ENCODE measurements at regions not wholly inside any gene's neighbourhood (a gene's known extent, or its start where the extent isn't known, plus 50 kb on each side); places are given as distances from the start of the nearest gene placed in this dataset.

DNA sequence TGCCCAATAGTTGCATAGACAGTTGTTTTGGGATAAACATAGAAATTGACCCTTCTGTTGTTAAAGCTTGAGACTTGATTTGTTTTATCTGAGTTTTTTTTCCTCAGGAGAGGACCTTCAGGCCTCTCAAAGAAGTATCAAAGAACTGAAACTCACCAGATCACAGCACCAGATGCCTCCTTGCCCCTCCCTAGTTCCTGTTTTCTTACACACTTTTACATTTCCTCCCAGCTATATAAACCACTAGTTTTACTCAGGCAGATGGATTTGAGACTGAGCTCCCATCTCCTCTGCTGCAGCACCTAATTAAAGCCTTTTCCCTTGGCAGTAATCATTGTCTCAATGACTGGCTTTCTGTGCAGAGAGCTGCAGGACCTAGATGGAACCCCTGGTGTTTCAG is 150.6 kb upstream of the NRG3 start:
- no peak overlapping the region for H3K27ac ChIP-seq (ENCODE audit: extremely low read length, insufficient read depth, low read length)
- DNase-seq (ENCODE audit: low spot score): no peak
- no peaks in the 10 kb centered on the region for H3K27me3 ChIP-seq (ENCODE audit: control insufficient read depth in 1 of 2, insufficient read depth in 2 of 2, low read length in 2 of 2)
- H2AFZ ChIP-seq (ENCODE audit: low read length): no peak overlapping the region
- H3K4me3 ChIP-seq (replicated peaks in 1 of 3; ENCODE audit: insufficient read depth in 1 of 3, low read depth in 2 of 3, low read length in 3 of 3): no peak overlapping the region
- ATAC-seq: no peak
- peaks cover 80% of the 10 kb centered on the region for H3K9me3 ChIP-seq (ENCODE audit: low read length)
- H3K79me2 ChIP-seq (ENCODE audit: insufficient read depth, low read length): no peaks in the 10 kb centered on the region
- no peaks in the 10 kb centered on the region for H3K4me1 ChIP-seq (ENCODE audit: insufficient read depth, low read length)
- TF ChIP-seq, protein P1, sequence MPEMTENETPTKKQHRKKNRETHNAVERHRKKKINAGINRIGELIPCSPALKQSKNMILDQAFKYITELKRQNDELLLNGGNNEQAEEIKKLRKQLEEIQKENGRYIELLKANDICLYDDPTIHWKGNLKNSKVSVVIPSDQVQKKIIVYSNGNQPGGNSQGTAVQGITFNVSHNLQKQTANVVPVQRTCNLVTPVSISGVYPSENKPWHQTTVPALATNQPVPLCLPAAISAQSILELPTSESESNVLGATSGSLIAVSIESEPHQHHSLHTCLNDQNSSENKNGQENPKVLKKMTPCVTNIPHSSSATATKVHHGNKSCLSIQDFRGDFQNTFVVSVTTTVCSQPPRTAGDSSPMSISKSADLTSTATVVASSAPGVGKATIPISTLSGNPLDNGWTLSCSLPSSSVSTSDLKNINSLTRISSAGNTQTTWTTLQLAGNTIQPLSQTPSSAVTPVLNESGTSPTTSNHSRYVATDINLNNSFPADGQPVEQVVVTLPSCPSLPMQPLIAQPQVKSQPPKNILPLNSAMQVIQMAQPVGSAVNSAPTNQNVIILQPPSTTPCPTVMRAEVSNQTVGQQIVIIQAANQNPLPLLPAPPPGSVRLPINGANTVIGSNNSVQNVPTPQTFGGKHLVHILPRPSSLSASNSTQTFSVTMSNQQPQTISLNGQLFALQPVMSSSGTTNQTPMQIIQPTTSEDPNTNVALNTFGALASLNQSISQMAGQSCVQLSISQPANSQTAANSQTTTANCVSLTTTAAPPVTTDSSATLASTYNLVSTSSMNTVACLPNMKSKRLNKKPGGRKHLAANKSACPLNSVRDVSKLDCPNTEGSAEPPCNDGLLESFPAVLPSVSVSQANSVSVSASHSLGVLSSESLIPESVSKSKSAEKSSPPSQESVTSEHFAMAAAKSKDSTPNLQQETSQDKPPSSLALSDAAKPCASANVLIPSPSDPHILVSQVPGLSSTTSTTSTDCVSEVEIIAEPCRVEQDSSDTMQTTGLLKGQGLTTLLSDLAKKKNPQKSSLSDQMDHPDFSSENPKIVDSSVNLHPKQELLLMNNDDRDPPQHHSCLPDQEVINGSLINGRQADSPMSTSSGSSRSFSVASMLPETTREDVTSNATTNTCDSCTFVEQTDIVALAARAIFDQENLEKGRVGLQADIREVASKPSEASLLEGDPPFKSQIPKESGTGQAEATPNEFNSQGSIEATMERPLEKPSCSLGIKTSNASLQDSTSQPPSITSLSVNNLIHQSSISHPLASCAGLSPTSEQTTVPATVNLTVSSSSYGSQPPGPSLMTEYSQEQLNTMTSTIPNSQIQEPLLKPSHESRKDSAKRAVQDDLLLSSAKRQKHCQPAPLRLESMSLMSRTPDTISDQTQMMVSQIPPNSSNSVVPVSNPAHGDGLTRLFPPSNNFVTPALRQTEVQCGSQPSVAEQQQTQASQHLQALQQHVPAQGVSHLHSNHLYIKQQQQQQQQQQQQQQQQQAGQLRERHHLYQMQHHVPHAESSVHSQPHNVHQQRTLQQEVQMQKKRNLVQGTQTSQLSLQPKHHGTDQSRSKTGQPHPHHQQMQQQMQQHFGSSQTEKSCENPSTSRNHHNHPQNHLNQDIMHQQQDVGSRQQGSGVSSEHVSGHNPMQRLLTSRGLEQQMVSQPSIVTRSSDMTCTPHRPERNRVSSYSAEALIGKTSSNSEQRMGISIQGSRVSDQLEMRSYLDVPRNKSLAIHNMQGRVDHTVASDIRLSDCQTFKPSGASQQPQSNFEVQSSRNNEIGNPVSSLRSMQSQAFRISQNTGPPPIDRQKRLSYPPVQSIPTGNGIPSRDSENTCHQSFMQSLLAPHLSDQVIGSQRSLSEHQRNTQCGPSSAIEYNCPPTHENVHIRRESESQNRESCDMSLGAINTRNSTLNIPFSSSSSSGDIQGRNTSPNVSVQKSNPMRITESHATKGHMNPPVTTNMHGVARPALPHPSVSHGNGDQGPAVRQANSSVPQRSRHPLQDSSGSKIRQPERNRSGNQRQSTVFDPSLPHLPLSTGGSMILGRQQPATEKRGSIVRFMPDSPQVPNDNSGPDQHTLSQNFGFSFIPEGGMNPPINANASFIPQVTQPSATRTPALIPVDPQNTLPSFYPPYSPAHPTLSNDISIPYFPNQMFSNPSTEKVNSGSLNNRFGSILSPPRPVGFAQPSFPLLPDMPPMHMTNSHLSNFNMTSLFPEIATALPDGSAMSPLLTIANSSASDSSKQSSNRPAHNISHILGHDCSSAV (CRISPR knock-in tag; IDR thresholded peaks at IDR 0.05; ENCODE audit: borderline replicate concordance): no peak
- no peak for TF ChIP-seq PRDM10 (CRISPR knock-in tag; IDR thresholded peaks at IDR 0.05; ENCODE audit: low read depth)
- no peak for TF ChIP-seq XRCC5 (optimal IDR thresholded peaks at IDR 0.05; ENCODE audit: low read length)
- TF ChIP-seq ZNF607 (CRISPR knock-in tag; IDR thresholded peaks at IDR 0.05; ENCODE audit: borderline replicate concordance): no peak
- no peak for TF ChIP-seq ZNF235 (CRISPR knock-in tag; IDR thresholded peaks at IDR 0.05; ENCODE audit: borderline replicate concordance)
- no peaks in the 10 kb centered on the region for H4K20me1 ChIP-seq (ENCODE audit: insufficient read depth, low read length)
- ChIA-PET CTCF (ENCODE audit: low intra/inter-chr PET ratio, low total read pairs) (no interaction called here), POLR2A (no interaction called here)
- no peaks in the 10 kb centered on the region for H3K36me3 ChIP-seq (replicated peaks in 1 of 2; ENCODE audit: control insufficient read depth in 1 of 2, insufficient read depth in 2 of 2, low read length in 2 of 2)
- no peak overlapping the region for H3K4me2 ChIP-seq (ENCODE audit: low read depth, low read length)
- intact Hi-C loops (cut with micrococcal nuclease; ENCODE audit: unreplicated experiment) (no loop called here), in situ Hi-C loops (cut with HindIII; ENCODE audit: extremely low pct_ligation_motif_present, low pct_unique_long_range_greater_than_20kb) (no loop called here)
- FAIRE-seq: no peak
- BruUV-seq (replicated peaks): no TSS peak
- no peak overlapping the region for H3K9ac ChIP-seq (ENCODE audit: insufficient read depth, low read depth, low read length)

Measured in HepG2 (cell line).